ENCODE measurements at regions not wholly inside any gene's neighbourhood (a gene's known extent, or its start where the extent isn't known, plus 50 kb on each side); places are given as distances from the start of the nearest gene placed in this dataset.

DNA sequence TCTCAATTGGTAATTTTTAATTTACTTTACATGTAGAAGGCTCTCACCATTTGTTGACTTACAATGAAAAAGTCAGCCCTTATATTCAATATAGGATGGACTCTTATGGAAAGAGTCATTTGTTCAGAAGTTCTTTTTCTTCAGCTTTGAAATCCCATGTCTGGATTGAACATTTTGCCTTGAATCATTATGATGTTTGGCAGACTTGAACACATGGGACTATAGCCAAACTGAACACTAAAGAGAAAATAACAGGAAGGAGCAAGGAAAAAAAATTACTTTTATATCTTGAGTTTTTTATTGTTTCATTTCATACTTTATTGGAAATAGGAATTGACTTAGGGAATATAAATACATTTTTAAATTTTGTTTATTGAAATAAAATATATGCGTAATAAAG is 1503.0 kb downstream of the EFNA5 start:
- H3K36me3 ChIP-seq (ENCODE audit: insufficient read depth, low read length) = no peaks in the 10 kb centered on the region
- TF ChIP-seq EZH2 (IDR thresholded peaks at IDR 0.05; ENCODE audit: borderline replicate concordance, low read length) = no peak
- TF ChIP-seq, protein P1, sequence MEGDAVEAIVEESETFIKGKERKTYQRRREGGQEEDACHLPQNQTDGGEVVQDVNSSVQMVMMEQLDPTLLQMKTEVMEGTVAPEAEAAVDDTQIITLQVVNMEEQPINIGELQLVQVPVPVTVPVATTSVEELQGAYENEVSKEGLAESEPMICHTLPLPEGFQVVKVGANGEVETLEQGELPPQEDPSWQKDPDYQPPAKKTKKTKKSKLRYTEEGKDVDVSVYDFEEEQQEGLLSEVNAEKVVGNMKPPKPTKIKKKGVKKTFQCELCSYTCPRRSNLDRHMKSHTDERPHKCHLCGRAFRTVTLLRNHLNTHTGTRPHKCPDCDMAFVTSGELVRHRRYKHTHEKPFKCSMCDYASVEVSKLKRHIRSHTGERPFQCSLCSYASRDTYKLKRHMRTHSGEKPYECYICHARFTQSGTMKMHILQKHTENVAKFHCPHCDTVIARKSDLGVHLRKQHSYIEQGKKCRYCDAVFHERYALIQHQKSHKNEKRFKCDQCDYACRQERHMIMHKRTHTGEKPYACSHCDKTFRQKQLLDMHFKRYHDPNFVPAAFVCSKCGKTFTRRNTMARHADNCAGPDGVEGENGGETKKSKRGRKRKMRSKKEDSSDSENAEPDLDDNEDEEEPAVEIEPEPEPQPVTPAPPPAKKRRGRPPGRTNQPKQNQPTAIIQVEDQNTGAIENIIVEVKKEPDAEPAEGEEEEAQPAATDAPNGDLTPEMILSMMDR (IDR thresholded peaks at IDR 0.05; ENCODE audit: low read length) = no peak
- no peaks in the 10 kb centered on the region for H3K9me2 ChIP-seq (ENCODE audit: low read depth, low read length)
- no peaks in the 10 kb centered on the region for H3K27me3 ChIP-seq (ENCODE audit: insufficient read depth, low read length)
- H3K4me2 ChIP-seq (ENCODE audit: low read length) = no peak overlapping the region
- no peaks in the 10 kb centered on the region for H3F3A ChIP-seq (ENCODE audit: insufficient read depth, low read length)
- H3K9me3 ChIP-seq (ENCODE audit: low read length) = no peaks in the 10 kb centered on the region
- no peak overlapping the region for H3K9ac ChIP-seq (ENCODE audit: low read length)
- H4K20me1 ChIP-seq (ENCODE audit: insufficient read depth, low read length) = no peaks in the 10 kb centered on the region
- no peak overlapping the region for H3K27ac ChIP-seq (ENCODE audit: low read depth, low read length, poor library complexity, severe bottlenecking)
- no peaks in the 10 kb centered on the region for H3K79me2 ChIP-seq (ENCODE audit: insufficient read depth, low read length)
- H3K4me1 ChIP-seq (ENCODE audit: insufficient read depth, low read length, severe bottlenecking) = no peaks in the 10 kb centered on the region
- no peak overlapping the region for H3K4me3 ChIP-seq (ENCODE audit: low read depth, low read length, poor library complexity, severe bottlenecking)
- H2AFZ ChIP-seq (ENCODE audit: low read length) = no peak overlapping the region

DNA sequence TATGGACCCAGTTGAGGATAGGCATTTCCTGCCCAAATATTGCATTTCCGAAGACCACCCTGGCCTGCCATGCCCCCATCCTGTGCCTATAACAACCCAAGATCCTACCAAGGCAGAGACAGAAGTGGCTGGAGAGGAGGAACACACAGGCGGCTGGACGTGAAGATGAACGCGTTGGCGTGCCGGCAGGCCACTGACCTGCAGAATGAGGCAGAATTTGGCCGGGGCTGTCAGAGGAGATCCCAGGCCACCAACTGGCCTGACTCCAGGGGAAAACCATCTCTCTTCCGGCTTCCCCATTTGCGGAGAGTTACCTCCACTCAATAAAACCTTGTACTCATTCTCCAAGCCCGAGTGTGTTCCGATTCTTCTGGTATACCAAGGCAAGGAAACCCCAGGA is 1507.5 kb downstream of the EFNA5 start:
- TF ChIP-seq, protein P1 (IDR thresholded peaks at IDR 0.05; ENCODE audit: low read length) = no peak
- TF ChIP-seq EZH2 (IDR thresholded peaks at IDR 0.05; ENCODE audit: borderline replicate concordance, low read length) = no peak
- no peak overlapping the region for H3K4me3 ChIP-seq (ENCODE audit: low read depth, low read length, poor library complexity, severe bottlenecking)
- H3K4me2 ChIP-seq (ENCODE audit: low read length) = no peak overlapping the region
- no peaks in the 10 kb centered on the region for H4K20me1 ChIP-seq (ENCODE audit: insufficient read depth, low read length)
- no peak overlapping the region for H2AFZ ChIP-seq (ENCODE audit: low read length)
- no peaks in the 10 kb centered on the region for H3K9me3 ChIP-seq (ENCODE audit: low read length)
- H3F3A ChIP-seq (ENCODE audit: insufficient read depth, low read length) = no peaks in the 10 kb centered on the region
- no peaks in the 10 kb centered on the region for H3K79me2 ChIP-seq (ENCODE audit: insufficient read depth, low read length)
- no peaks in the 10 kb centered on the region for H3K27me3 ChIP-seq (ENCODE audit: insufficient read depth, low read length)
- no peak overlapping the region for H3K27ac ChIP-seq (ENCODE audit: low read depth, low read length, poor library complexity, severe bottlenecking)
- no peaks in the 10 kb centered on the region for H3K36me3 ChIP-seq (ENCODE audit: insufficient read depth, low read length)
- no peak overlapping the region for H3K9ac ChIP-seq (ENCODE audit: low read length)
- H3K4me1 ChIP-seq (ENCODE audit: insufficient read depth, low read length, severe bottlenecking) = no peaks in the 10 kb centered on the region
- no peaks in the 10 kb centered on the region for H3K9me2 ChIP-seq (ENCODE audit: low read depth, low read length)

DNA sequence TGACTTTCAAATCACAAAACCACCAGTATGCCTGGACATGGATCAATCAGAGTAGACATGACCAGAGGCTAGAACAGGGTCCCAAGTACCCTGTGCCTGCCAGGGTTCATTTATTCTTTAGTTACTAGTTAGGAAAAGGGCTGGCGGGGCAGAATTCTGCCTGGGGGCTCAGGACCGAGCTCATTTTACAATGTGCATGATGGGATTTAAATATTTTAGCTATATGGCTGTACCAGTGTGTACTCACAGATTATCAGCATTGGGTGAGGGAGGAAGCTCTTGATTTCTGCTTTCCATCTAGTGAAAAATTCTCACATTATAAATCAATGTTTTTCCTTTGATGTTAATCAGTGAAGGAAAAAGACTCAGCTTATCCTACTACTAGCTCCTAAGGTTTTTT is 1511.1 kb downstream of the EFNA5 start:
- Histone ChIP-seq H4K20me1 (ENCODE audit: insufficient read depth, low read length) (no peaks in the 10 kb centered on the region), H3K4me2 (ENCODE audit: low read length) (no peak overlapping the region), H2AFZ (ENCODE audit: low read length) (no peak overlapping the region), H3K4me1 (ENCODE audit: insufficient read depth, low read length, severe bottlenecking) (no peaks in the 10 kb centered on the region), H3K27ac (ENCODE audit: low read depth, low read length, poor library complexity, severe bottlenecking) (no peak overlapping the region), H3K9me3 (ENCODE audit: low read length) (no peaks in the 10 kb centered on the region), H3K9ac (ENCODE audit: low read length) (no peak overlapping the region), H3K4me3 (ENCODE audit: low read depth, low read length, poor library complexity, severe bottlenecking) (no peak overlapping the region), H3K36me3 (ENCODE audit: insufficient read depth, low read length) (no peaks in the 10 kb centered on the region), H3F3A (ENCODE audit: insufficient read depth, low read length) (no peaks in the 10 kb centered on the region), H3K79me2 (ENCODE audit: insufficient read depth, low read length) (no peaks in the 10 kb centered on the region), H3K9me2 (ENCODE audit: low read depth, low read length) (no peaks in the 10 kb centered on the region), H3K27me3 (ENCODE audit: insufficient read depth, low read length) (no peaks in the 10 kb centered on the region)
- TF ChIP-seq EZH2 (IDR thresholded peaks at IDR 0.05; ENCODE audit: borderline replicate concordance, low read length) = no peak
- TF ChIP-seq, protein P1 (IDR thresholded peaks at IDR 0.05; ENCODE audit: low read length) = no peak
